HUES48 (cell line): ENCODE measurements at regions not wholly inside any gene's neighbourhood (a gene's known extent, or its start where the extent isn't known, plus 50 kb on each side); places are given as distances from the start of the nearest gene placed in this dataset.

Source experiments
- H3K27ac ChIP-seq: one replicate; pipeline ENCODE4 v1.7.0; 2013; ENCODE audit warnings: low read depth, low read length, inconsistent platforms
- H3K27me3 ChIP-seq: 2 replicates; pipeline ENCODE4 v1.6.1; 2013; ENCODE audit warnings: mild to moderate bottlenecking, low read length; ENCODE audit not compliant: control insufficient read depth, insufficient read depth
- H3K36me3 ChIP-seq: 2 replicates; pipeline ENCODE4 v1.6.1; 2013; ENCODE audit warnings: low read length; ENCODE audit not compliant: control insufficient read depth, insufficient read depth
- H3K4me1 ChIP-seq: 2 replicates; pipeline ENCODE4 v1.6.1; 2013; ENCODE audit warnings: mild to moderate bottlenecking, low read length; ENCODE audit not compliant: control insufficient read depth, insufficient read depth
- H3K4me3 ChIP-seq: 2 replicates; pipeline ENCODE4 v1.5.1; 2013; ENCODE audit warnings: mild to moderate bottlenecking, low read depth, low read length
- H3K9ac ChIP-seq: 2 replicates; pipeline ENCODE4 v1.6.1; 2013; ENCODE audit warnings: mild to moderate bottlenecking, low read depth, low read length, moderate library complexity
- H3K9me3 ChIP-seq: 2 replicates; pipeline ENCODE4 v1.6.1; 2013; ENCODE audit warnings: low read length; ENCODE audit not compliant: control insufficient read depth, insufficient read depth

DNA sequence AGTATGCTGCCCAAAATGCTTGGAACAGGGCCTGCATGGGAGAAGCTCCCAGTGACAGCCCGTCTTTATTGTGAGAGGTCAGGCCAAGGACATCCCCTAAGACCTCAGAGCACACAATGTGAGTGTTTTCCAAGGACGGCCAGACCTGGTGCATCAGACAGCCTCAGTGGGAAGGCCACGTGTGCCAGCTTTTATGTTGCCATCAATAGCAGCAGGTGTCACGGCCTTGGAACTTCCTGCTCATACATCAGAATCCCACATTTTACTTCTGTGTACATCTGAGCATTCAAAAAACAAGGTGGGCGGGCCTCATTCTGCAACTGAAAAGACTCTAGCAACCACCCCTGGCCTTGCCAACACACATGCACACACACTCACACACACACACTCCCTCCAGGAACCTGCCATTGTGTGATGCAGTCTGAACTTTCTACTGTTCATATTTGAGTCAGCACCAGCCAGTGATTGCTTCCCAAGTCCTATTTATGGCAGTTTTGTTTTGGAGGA lies 753.1 kb upstream of the TBX3 start:
- Histone ChIP-seq H3K27ac (no peak overlapping the region), H3K4me1 (peaks cover 15% of the 10 kb centered on the region), H3K9me3 (no peaks in the 10 kb centered on the region), H3K9ac (no peak overlapping the region), H3K27me3 (no peaks in the 10 kb centered on the region), H3K4me3 (no peak overlapping the region), H3K36me3 (no peaks in the 10 kb centered on the region)

DNA sequence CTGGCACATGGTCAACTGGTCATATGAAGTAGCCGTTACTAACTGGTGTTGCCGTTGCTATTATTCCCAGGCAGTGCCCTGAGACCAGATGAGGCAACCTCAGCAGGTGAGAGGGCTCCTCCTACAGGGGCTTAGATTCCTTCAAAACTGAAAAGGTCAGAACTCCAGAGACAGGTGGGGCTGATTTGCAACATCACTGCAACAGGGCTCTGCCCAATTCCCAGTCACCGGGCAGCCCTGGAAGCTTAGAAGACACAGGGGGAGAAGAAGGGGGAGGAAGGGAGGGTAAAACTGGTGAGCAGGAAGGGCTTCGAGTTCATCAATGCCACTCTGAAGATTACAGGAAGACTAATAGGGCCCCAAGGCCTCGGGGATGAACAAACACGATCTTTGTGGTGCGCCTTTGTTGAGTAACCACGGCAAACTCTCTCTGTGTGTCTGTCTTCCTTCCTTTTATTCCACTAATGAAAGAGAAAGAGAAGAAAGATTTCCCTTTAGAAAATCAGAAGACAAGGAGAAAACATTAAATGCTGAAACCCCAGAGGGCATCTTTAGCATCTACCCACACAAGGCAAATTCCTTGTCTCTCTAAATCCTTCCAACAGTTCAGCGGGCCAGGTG lies 749.1 kb upstream of the TBX3 start:
- Histone ChIP-seq H3K4me1 (peaks cover 15% of the 10 kb centered on the region), H3K27me3 (no peaks in the 10 kb centered on the region), H3K4me3 (no peak overlapping the region), H3K27ac (no peak overlapping the region), H3K9me3 (no peaks in the 10 kb centered on the region), H3K36me3 (no peaks in the 10 kb centered on the region), H3K9ac (no peak overlapping the region)

DNA sequence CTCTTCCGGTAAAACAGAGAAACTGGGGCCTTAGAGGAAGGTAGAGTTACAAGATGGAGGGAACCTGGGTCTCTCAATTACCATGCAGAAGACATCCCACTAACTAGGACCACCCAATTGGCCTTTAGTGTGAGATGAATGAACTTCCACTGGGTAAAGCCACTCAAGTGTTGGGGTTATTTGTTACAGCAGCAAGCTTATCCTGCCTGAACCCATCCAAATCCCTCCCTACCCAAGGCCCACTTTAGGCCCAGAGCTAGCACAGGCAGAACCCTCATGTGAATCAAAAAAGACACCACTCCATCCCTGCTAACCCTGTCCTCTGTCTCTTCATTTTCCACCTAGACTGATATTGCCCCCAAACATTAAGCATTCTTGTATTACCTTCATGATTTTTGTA lies 746.7 kb upstream of the TBX3 start:
- peaks cover 3% of the 10 kb centered on the region; the same call in 1 of the 2 replicates for H3K4me1 ChIP-seq
- H3K9ac ChIP-seq, result no peak overlapping the region
- H3K9me3 ChIP-seq, result no peaks in the 10 kb centered on the region
- no peak overlapping the region for H3K4me3 ChIP-seq
- H3K27me3 ChIP-seq, result no peaks in the 10 kb centered on the region
- no peaks in the 10 kb centered on the region for H3K36me3 ChIP-seq
- H3K27ac ChIP-seq, result no peak overlapping the region

DNA sequence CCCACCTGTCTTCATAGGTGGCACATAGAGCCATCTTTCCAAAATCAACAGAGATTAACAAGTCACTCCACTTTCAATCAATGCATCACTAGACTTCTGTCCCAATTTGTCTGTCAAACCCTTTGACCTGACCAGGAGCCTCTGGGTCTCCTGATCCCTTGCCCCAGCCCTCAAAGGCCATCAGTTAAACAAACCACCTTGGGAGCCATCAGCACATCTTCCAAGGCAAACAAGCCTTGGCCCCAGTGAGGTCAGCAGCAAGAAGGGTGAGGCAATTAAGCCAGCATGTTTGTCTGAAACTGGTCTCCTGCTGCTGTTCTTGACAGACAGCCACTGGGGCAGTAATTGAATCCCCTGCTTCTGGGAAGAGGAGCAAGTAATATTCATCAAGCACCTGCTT lies 742.8 kb upstream of the TBX3 start:
- H3K4me3 ChIP-seq, result no peak overlapping the region
- no peaks in the 10 kb centered on the region; the same call in 1 of the 2 replicates for H3K27me3 ChIP-seq
- no peaks in the 10 kb centered on the region for H3K4me1 ChIP-seq
- H3K9ac ChIP-seq, result no peak overlapping the region
- H3K36me3 ChIP-seq, result no peaks in the 10 kb centered on the region
- no peaks in the 10 kb centered on the region for H3K9me3 ChIP-seq
- peak overlapping the region; percentile 16 for H3K27ac ChIP-seq

DNA sequence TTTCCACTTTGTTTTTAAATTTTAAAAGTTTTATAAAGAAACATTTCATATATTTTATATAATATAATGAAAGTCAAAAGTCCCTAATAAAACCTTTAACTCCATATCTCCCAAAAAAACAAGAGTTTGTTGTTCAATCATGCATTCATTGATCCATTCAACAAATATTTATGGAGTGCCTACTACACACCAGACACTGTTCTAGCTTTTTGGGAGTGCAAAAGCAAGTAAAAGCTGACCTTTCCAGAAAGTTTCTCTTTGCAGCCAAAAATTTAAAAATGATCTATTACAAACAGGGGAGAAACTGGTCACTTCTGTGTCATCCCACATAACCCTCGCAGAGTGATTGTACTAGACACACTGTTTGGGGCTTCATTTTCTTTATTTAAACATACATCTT lies 740.0 kb upstream of the TBX3 start:
- Histone ChIP-seq H3K9ac (no peak overlapping the region), H3K4me3 (no peak overlapping the region), H3K27me3 (no peaks in the 10 kb centered on the region; the same call in 1 of the 2 replicates), H3K36me3 (no peaks in the 10 kb centered on the region), H3K4me1 (no peaks in the 10 kb centered on the region), H3K27ac (no peak overlapping the region), H3K9me3 (no peaks in the 10 kb centered on the region)

DNA sequence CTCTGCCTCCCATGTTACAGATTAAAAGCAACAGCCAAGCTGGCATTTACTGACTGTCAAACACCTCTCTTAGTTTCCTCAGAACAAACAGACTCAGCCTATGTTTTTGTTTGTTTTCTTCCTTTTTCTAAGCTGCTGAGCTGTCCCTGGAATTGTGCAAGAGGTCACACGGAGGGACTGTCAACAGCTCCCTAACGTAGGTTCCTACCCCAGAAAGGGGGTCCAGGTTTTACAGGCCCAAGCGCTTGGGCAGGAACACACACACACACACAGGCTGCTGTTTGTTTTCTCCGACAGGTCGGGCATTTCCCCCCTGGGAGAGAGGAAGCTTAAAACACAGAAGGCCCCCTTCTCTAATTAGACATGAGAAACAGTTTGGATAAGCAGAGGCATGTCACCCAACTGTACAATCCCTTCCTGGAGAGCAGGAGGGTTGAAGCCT lies 739.6 kb upstream of the TBX3 start:
- H3K36me3 ChIP-seq, result no peaks in the 10 kb centered on the region
- no peak overlapping the region for H3K27ac ChIP-seq
- no peak overlapping the region for H3K9ac ChIP-seq
- H3K27me3 ChIP-seq, result no peaks in the 10 kb centered on the region; the same call in 1 of the 2 replicates
- H3K4me1 ChIP-seq, result no peaks in the 10 kb centered on the region
- H3K4me3 ChIP-seq, result no peak overlapping the region
- no peaks in the 10 kb centered on the region for H3K9me3 ChIP-seq

DNA sequence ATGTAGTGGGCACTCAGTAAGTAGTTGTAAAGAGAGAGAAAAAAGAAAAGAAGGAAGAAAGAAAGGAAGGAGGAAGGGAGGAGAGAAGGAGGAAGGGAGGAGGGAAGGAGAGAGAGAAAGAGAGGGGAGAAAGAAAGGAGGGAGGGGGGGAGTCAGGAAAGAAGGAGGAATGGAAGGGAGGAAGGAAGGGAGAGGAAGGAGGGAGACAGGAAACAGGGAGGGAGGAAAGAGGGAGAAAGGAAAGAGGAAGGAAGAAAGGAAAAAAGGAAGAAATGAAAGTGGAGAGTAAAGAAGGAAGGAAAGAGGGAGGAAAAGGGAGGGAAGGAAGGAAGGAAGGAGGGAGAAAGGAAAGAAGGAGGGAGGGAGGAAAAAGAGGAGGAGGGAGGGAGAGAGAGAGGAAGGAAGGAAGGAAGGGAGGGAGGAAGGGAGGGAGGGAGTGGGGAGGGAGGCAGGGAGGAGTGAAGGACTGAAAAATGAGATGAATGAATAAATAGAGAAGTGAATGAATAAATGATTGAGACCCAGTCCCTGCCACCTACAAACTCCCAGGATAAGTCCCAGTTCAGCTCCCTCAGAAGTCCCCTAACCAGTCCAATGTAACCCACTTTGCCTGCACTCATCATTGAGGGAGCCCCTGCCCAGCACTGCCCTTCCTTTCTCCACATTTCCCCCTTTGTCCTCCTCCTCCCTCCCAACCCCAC lies 739.0 kb upstream of the TBX3 start:
- Histone ChIP-seq H3K36me3 (no peaks in the 10 kb centered on the region), H3K9me3 (no peaks in the 10 kb centered on the region)

DNA sequence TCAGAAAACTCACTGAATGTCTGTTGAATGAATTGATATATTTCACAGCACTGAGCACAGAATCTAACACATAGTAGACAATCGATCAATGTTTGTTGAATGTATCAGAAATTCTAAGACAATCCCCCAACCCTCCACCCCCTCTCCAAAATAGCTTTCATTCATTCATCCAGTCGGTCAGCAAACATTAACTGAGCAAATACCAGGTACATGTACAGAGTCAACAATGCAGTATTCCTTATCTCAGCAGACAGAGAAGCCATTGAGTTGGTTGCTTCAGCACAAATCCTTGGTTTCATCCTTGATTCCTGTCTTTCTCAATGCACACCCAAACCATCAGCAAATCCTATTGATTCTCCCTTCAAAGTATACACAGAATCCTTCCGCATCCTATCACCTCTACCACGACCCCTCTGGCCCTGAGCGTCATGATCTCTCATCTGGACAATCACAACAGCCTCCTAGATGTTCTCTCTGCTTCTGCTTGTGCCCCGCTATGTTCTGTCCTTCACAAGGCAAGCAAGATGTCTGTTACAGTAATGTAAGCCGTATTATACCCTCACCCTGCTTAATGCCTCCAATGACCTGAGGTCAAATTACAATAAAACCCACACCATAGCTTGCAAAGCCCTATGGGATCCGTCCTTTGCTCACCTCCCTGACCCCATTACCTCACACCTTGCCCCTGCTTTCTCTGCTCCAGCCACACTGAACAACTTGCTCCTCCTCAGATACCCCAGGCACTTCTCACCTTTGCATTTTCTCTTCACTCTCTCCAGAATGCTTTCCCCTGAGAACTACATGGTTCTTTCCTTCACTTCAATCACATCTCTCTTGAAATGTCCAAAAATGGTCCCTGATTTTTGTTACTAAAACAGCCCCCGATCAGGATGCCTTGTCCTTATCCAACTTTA lies 738.1 kb upstream of the TBX3 start:
- Histone ChIP-seq H3K4me1 (no peaks in the 10 kb centered on the region), H3K36me3 (no peaks in the 10 kb centered on the region), H3K4me3 (no peak overlapping the region), H3K27me3 (no peaks in the 10 kb centered on the region; the same call in 1 of the 2 replicates), H3K27ac (no peak overlapping the region), H3K9ac (no peak overlapping the region), H3K9me3 (no peaks in the 10 kb centered on the region)

More for the DNA sequence above, 739.0 kb upstream of the TBX3 start:
- no peak overlapping the region for H3K4me3 ChIP-seq
- no peak overlapping the region for H3K9ac ChIP-seq
- H3K27me3 ChIP-seq, result no peaks in the 10 kb centered on the region; the same call in 1 of the 2 replicates
- no peaks in the 10 kb centered on the region for H3K4me1 ChIP-seq
- H3K27ac ChIP-seq, result no peak overlapping the region

DNA sequence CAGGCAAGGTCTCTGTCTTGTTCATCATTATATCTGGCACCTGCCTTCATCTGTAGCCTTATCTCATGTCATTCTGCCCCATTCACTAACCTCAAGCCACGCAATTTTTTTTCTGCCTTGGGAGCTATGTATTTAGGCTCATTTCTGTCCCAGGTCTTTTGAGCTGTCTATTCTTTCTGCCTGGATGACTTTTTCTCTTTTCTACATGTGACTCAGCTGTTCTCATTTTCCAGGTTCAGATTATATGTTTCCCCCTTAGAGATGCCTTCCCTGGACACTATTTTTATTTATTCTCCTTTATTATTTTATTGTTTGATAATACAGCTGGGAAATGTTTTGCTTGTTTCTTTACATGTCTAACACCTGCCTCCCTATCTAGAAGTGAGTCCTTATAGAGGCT lies 737.4 kb upstream of the TBX3 start:
- no peaks in the 10 kb centered on the region; the same call in 1 of the 2 replicates for H3K27me3 ChIP-seq
- H3K36me3 ChIP-seq, result no peaks in the 10 kb centered on the region
- no peaks in the 10 kb centered on the region for H3K4me1 ChIP-seq
- no peak overlapping the region for H3K27ac ChIP-seq
- H3K9ac ChIP-seq, result no peak overlapping the region
- H3K4me3 ChIP-seq, result no peak overlapping the region
- H3K9me3 ChIP-seq, result no peaks in the 10 kb centered on the region

DNA sequence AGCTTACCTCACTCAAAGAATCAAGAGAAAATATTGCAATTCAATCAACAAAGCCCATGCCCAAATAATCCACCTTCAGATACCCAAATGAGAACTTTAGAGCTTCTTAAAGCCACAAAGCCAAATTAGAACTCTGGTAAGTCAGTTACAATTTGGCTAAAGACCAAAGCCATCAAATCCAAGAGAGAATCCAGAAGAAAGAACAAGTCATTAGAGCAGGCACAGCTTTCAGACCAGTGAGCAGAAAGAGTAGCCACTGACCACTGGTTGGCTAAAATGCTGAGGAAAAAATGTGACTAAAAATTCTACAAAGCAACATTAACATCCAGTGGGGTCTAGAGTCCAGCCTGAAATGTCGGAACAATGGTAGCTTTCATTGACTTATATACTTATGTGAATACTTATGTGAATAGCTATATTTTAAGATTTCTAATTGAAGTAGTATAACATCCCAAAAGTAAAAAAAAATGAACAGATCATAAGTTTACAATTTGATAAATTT lies 735.2 kb upstream of the TBX3 start:
- H3K36me3 ChIP-seq, result no peaks in the 10 kb centered on the region
- H3K9me3 ChIP-seq, result no peaks in the 10 kb centered on the region
- H3K4me3 ChIP-seq, result no peak overlapping the region
- H3K9ac ChIP-seq, result no peak overlapping the region
- no peaks in the 10 kb centered on the region; the same call in 1 of the 2 replicates for H3K27me3 ChIP-seq
- H3K4me1 ChIP-seq, result no peaks in the 10 kb centered on the region
- no peak overlapping the region for H3K27ac ChIP-seq
